HL-60 (cell line): ENCODE measurements at regions not wholly inside any gene's neighbourhood (a gene's known extent, or its start where the extent isn't known, plus 50 kb on each side); places are given as distances from the start of the nearest gene placed in this dataset.

Source experiments
- DNase-seq, 2 experiments: peaks; one replicate each; pipeline ENCODE4 v3.0.0-alpha.2; 2010 to 2020; ENCODE audit warnings: low read depth in 1 of 2, low spot score in 1 of 2
- H3K27ac ChIP-seq: fragments of 250-450 bp; sonication (Bioruptor Pico); replicated peaks from 2 replicates; pipeline ENCODE4 v1.5.1; 2020; ENCODE audit warnings: mild to moderate bottlenecking, moderate library complexity
- H3K27me3 ChIP-seq: fragments of 250-450 bp; sonication (Bioruptor Pico); 2 replicates; pipeline ENCODE4 v1.5.1; 2021; ENCODE audit warnings: mild to moderate bottlenecking, moderate library complexity; ENCODE audit not compliant: insufficient read depth, poor library complexity, severe bottlenecking
- H3K4me3 ChIP-seq: replicated peaks from 2 replicates; pipeline ENCODE4 v1.5.1; 2011; ENCODE audit warnings: mild to moderate bottlenecking, control low read depth, low read length; ENCODE audit not compliant: insufficient read depth
- GABPA ChIP-seq: IDR thresholded peaks from 2 replicates; pipeline ENCODE4 v1.6.1; 2012; ENCODE audit warnings: low read depth
- POLR2AphosphoS5 ChIP-seq: IDR thresholded peaks from 2 replicates; pipeline ENCODE4 v1.6.1; 2012; ENCODE audit warnings: low read depth
- SPI1 ChIP-seq: IDR thresholded peaks from 2 replicates; pipeline ENCODE4 v1.6.1; 2012; ENCODE audit warnings: low read depth, mild to moderate bottlenecking, borderline replicate concordance
- TF ChIP-seq, protein P1 (sequence below): IDR thresholded peaks from one replicate; pipeline ENCODE4 v1.5.1; 2011; ENCODE audit warnings: low read length, control low read depth, inconsistent platforms; ENCODE audit not compliant: insufficient read depth
- TF ChIP-seq, protein P2 (sequence below): IDR thresholded peaks from 2 replicates; pipeline ENCODE4 v1.6.1; 2012; ENCODE audit warnings: low read depth; ENCODE audit not compliant: insufficient replicate concordance

DNA sequence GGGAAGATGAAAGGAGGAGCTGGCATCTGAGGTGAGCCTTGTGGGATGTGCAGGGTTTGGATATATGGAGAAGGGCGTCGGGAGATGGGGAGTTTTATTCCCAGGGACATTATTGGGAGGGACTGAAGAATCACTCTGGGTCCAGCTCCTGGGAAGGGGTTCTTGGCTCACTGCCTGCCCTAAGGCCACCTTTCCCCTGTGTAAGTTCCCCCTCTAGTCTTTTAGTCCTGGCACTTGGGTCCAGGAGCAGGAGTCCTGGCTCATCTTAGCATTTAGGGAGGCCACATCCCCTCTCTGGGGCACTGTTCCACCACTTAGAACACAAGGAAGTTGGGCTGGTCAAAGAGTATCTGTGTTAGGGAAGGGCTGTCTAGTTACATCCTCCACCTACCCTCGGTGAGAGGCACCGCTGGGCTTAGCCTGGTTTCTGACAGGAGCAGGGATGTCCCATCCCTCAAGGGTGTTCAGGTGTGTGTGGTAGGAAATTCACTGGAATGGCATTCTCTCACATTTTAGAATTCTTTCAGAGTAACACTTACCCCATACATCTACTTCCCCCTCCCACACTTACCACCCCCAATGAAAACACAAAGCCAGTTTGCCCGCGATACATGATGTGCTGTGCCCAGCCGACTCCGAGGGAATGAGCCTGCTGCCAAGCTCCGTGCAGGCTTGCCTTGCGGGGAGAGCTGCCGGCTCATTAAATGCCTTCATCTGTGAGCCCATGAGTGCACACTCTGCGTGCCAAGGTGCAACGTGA lies 86.7 kb downstream of the FAM43A start:
- Histone ChIP-seq H3K27ac (no peak overlapping the region), H3K4me3 (no peak overlapping the region), H3K27me3 (no peaks in the 10 kb centered on the region)
- TF ChIP-seq, protein P1, sequence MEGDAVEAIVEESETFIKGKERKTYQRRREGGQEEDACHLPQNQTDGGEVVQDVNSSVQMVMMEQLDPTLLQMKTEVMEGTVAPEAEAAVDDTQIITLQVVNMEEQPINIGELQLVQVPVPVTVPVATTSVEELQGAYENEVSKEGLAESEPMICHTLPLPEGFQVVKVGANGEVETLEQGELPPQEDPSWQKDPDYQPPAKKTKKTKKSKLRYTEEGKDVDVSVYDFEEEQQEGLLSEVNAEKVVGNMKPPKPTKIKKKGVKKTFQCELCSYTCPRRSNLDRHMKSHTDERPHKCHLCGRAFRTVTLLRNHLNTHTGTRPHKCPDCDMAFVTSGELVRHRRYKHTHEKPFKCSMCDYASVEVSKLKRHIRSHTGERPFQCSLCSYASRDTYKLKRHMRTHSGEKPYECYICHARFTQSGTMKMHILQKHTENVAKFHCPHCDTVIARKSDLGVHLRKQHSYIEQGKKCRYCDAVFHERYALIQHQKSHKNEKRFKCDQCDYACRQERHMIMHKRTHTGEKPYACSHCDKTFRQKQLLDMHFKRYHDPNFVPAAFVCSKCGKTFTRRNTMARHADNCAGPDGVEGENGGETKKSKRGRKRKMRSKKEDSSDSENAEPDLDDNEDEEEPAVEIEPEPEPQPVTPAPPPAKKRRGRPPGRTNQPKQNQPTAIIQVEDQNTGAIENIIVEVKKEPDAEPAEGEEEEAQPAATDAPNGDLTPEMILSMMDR = no peak
- no peak for TF ChIP-seq POLR2AphosphoS5
- TF ChIP-seq GABPA = no peak
- TF ChIP-seq SPI1 = no peak
- TF ChIP-seq, protein P2, sequence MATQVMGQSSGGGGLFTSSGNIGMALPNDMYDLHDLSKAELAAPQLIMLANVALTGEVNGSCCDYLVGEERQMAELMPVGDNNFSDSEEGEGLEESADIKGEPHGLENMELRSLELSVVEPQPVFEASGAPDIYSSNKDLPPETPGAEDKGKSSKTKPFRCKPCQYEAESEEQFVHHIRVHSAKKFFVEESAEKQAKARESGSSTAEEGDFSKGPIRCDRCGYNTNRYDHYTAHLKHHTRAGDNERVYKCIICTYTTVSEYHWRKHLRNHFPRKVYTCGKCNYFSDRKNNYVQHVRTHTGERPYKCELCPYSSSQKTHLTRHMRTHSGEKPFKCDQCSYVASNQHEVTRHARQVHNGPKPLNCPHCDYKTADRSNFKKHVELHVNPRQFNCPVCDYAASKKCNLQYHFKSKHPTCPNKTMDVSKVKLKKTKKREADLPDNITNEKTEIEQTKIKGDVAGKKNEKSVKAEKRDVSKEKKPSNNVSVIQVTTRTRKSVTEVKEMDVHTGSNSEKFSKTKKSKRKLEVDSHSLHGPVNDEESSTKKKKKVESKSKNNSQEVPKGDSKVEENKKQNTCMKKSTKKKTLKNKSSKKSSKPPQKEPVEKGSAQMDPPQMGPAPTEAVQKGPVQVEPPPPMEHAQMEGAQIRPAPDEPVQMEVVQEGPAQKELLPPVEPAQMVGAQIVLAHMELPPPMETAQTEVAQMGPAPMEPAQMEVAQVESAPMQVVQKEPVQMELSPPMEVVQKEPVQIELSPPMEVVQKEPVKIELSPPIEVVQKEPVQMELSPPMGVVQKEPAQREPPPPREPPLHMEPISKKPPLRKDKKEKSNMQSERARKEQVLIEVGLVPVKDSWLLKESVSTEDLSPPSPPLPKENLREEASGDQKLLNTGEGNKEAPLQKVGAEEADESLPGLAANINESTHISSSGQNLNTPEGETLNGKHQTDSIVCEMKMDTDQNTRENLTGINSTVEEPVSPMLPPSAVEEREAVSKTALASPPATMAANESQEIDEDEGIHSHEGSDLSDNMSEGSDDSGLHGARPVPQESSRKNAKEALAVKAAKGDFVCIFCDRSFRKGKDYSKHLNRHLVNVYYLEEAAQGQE = no peak
- DNase-seq = no peak

DNA sequence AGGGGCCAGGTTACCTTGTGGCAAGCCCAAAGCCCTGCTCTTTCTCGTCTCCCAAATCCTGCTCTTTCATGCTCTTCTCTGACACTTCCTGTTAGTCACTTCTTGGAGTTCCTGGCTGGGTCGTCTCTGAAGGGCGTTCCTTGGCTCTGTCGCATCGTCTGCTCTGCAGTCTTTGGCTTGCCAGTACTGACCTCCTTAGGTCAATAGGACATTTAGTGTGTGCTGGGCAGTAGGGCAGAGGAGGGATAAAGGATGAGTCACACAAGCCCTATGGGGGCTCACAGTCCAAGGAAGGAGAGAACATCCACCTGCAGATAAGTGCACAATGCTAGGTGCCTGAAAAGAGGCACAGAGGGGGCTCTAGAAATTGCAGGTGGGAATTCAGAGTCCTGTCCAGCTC lies 87.5 kb downstream of the FAM43A start:
- H3K27ac ChIP-seq = no peak overlapping the region
- DNase-seq = no peak
- H3K4me3 ChIP-seq = no peak overlapping the region
- no peaks in the 10 kb centered on the region for H3K27me3 ChIP-seq
- TF ChIP-seq SPI1 (no peak), POLR2AphosphoS5 (no peak), GABPA (no peak)
- TF ChIP-seq, protein P1 = no peak
- TF ChIP-seq, protein P2 = no peak

DNA sequence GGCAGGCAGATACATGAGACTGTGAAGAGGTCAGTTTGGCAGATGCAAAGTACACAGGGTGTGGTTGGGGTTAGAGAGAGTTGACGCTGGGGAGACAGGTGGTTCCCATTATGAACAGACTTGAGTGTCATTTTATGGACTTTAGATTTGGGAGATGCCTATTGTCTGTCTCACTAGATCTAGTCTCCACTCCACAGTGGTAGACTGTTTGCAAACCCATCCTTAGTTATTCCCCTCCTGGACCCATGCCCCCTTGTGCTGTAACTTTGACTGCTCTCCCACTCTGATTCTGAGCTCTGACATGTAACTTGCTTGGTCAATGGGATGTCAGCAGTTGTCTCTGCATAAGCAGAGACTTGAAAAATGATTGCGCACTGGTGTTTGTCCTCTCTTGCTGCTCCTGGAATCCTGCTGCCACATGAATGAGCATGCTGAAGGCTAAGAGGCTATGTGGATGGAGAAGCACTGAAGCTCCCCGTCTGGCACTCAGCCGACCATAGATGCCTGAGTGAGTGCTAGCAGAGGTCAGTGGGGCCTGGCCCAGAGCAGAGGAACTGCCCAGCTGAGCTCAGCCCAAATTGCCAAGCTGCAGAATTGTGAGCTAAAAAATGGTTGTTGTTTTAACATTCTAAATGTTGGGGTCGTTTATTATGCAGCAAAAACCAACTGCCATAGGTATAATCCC lies 88.2 kb downstream of the FAM43A start:
- TF ChIP-seq POLR2AphosphoS5 = no peak
- Histone ChIP-seq H3K27ac (no peak overlapping the region), H3K4me3 (no peak overlapping the region), H3K27me3 (no peaks in the 10 kb centered on the region)
- no peak for DNase-seq

DNA sequence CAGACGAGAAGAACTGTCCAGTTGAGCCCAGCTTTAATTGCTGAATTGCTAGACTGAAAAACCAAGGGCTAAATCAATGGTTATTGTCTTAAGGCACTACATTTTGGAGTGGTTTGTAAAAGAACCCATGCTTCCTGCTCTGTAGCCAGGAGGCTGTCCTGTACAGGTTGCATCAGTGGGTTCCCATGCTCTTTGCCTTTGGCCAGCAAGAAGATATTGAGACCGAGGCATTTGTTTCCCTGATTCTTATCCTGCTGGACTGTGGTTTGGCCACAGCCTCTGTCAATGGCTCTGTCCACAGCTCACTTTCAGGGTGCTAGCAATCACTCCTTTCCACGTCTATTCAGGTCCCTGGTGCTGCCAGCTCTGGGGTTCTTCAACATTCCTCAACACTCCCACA lies 89.6 kb downstream of the FAM43A start:
- no peak overlapping the region for H3K4me3 ChIP-seq
- TF ChIP-seq POLR2AphosphoS5 (no peak), SPI1 (no peak), GABPA (no peak)
- TF ChIP-seq, protein P1 = no peak
- TF ChIP-seq, protein P2 = no peak
- H3K27me3 ChIP-seq = no peaks in the 10 kb centered on the region
- DNase-seq = no peak
- no peak overlapping the region for H3K27ac ChIP-seq
